C4-2B (cell line): ENCODE measurements at regions not wholly inside any gene's neighbourhood (a gene's known extent, or its start where the extent isn't known, plus 50 kb on each side); places are given as distances from the start of the nearest gene placed in this dataset.

Experiments
- ZFX ChIP-seq: fragments of 450-650 bp; IDR thresholded peaks from 2 replicates; pipeline ENCODE4 v1.6.1; 2017
- TF ChIP-seq, protein P1 (sequence below): fragments of 450-650 bp; conservative IDR thresholded peaks from 2 replicates; pipeline ENCODE4 v1.5.1; 2017; ENCODE audit warnings: mild to moderate bottlenecking

DNA sequence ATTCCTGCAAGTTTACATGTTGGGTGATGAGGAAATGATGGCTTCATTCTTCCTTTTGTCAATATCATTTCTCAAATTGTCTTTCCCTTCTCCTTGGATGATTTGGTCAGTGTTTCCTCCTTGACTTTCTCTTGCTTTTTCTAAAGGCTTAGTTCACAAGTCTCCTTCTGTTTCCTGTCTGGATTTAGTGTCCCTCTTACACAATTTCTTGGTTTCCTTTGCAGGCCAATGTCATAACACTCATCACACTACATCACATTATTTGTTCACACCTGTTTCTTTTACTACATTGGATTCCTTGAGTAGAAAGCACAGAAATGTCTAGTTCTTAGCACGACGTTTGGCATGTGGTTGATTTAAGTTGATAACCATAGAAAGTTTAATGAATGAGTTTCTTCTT lies 490.7 kb downstream of the TDRD3 start:
- TF ChIP-seq, protein P1, sequence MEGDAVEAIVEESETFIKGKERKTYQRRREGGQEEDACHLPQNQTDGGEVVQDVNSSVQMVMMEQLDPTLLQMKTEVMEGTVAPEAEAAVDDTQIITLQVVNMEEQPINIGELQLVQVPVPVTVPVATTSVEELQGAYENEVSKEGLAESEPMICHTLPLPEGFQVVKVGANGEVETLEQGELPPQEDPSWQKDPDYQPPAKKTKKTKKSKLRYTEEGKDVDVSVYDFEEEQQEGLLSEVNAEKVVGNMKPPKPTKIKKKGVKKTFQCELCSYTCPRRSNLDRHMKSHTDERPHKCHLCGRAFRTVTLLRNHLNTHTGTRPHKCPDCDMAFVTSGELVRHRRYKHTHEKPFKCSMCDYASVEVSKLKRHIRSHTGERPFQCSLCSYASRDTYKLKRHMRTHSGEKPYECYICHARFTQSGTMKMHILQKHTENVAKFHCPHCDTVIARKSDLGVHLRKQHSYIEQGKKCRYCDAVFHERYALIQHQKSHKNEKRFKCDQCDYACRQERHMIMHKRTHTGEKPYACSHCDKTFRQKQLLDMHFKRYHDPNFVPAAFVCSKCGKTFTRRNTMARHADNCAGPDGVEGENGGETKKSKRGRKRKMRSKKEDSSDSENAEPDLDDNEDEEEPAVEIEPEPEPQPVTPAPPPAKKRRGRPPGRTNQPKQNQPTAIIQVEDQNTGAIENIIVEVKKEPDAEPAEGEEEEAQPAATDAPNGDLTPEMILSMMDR, result no peak
- no peak for TF ChIP-seq ZFX
